HG03060 (cell line): ENCODE measurements at regions not wholly inside any gene's neighbourhood (a gene's known extent, or its start where the extent isn't known, plus 50 kb on each side); places are given as distances from the start of the nearest gene placed in this dataset.

Experiments used
- ATAC-seq: cut with Tn5 transposase; IDR thresholded peaks from one replicate; pipeline ENCODE4 v1.9.1; 2021; ENCODE audit warnings: low read depth, moderate number of reproducible peaks; ENCODE audit not compliant: unreplicated experiment

- ATAC-seq, result no peak
Observed at GRCh38 chr2:235139956-235140800, 188.4 kb downstream of the SH3BP4 start.

GRCh38 chr2:235140801-235141081, 188.9 kb downstream of the SH3BP4 start:
- no peak for ATAC-seq

- ATAC-seq, result no peak
Observed at GRCh38 chr2:235141411-235142128, 189.8 kb downstream of the SH3BP4 start.

GRCh38 chr2:235142601-235143000, 190.8 kb downstream of the SH3BP4 start:
- no peak for ATAC-seq

GRCh38 chr2:235143789-235144188, 192.0 kb downstream of the SH3BP4 start:
- ATAC-seq, result no peak

GRCh38 chr2:235144291-235144690, 192.5 kb downstream of the SH3BP4 start:
- ATAC-seq, result no peak

- no peak for ATAC-seq
Observed at GRCh38 chr2:235146206-235146605, 194.4 kb downstream of the SH3BP4 start.

GRCh38 chr2:235146871-235147565, 195.2 kb downstream of the SH3BP4 start:
- ATAC-seq, result no peak

- ATAC-seq, result no peak
Observed at GRCh38 chr2:235148201-235149170, 196.7 kb downstream of the SH3BP4 start.

- ATAC-seq, result no peak
Observed at GRCh38 chr2:235149240-235149659, 197.4 kb downstream of the SH3BP4 start.

- ATAC-seq, result no peak
Observed at GRCh38 chr2:235149736-235150135, 197.9 kb downstream of the SH3BP4 start.

GRCh38 chr2:235151152-235151551, 199.3 kb downstream of the SH3BP4 start:
- ATAC-seq, result no peak

- no peak for ATAC-seq
Observed at GRCh38 chr2:235155163-235155562, 203.3 kb downstream of the SH3BP4 start.

GRCh38 chr2:235156055-235156454, 204.2 kb downstream of the SH3BP4 start:
- no peak for ATAC-seq

GRCh38 chr2:235157746-235158482, 206.1 kb downstream of the SH3BP4 start:
- ATAC-seq, result no peak

GRCh38 chr2:235160281-235160810, 208.5 kb downstream of the SH3BP4 start:
- ATAC-seq, result no peak

GRCh38 chr2:235161565-235161964, 209.7 kb downstream of the SH3BP4 start:
- ATAC-seq, result no peak

GRCh38 chr2:235162082-235162836, 210.4 kb downstream of the SH3BP4 start:
- ATAC-seq, result no peak

GRCh38 chr2:235162837-235163197, 211.0 kb downstream of the SH3BP4 start:
- ATAC-seq, result no peak
